SU-DHL-6 (cell line): ENCODE measurements at regions not wholly inside any gene's neighbourhood (a gene's known extent, or its start where the extent isn't known, plus 50 kb on each side); places are given as distances from the start of the nearest gene placed in this dataset.

ENCODE experiments used
- H2AFZ ChIP-seq: fragments of 200-600 bp; sonication (generic); 2 replicates; pipeline ENCODE4 v1.6.1; 2014; ENCODE audit warnings: low read depth, mild to moderate bottlenecking, moderate library complexity, mixed read lengths, antibody characterized with exemption, low read length; ENCODE audit not compliant: severe bottlenecking
- H3F3A ChIP-seq: fragments of 200-600 bp; shearing (Covaris generic); 2 replicates; pipeline ENCODE4 v1.6.0; 2016; ENCODE audit warnings: antibody characterized with exemption, mild to moderate bottlenecking; ENCODE audit not compliant: insufficient read depth
- H3K27ac ChIP-seq: fragments of 200-600 bp; sonication (generic); 2 replicates; pipeline ENCODE4 v1.5.1; 2016; ENCODE audit warnings: low read depth, mild to moderate bottlenecking, low read length, moderate library complexity, mixed read lengths
- H3K27me3 ChIP-seq: fragments of 200-600 bp; sonication (generic), shearing (Covaris generic); 2 replicates; pipeline ENCODE4 v1.6.0; 2014; ENCODE audit warnings: mild to moderate bottlenecking, low read length
- H3K36me3 ChIP-seq: fragments of 200-600 bp; sonication (generic); 2 replicates; pipeline ENCODE4 v1.6.1; 2014; ENCODE audit warnings: mild to moderate bottlenecking, low read length, mixed read lengths
- H3K4me2 ChIP-seq: fragments of 300-600, 200-600 bp; shearing (Covaris generic), sonication (generic); 2 replicates; pipeline ENCODE4 v1.6.0; 2014; ENCODE audit warnings: low read length, low read depth, mild to moderate bottlenecking; ENCODE audit not compliant: poor library complexity, severe bottlenecking
- H3K4me3 ChIP-seq: fragments of 200-600 bp; sonication (generic); 2 replicates; pipeline ENCODE4 v1.5.1; 2014; ENCODE audit warnings: antibody characterized with exemption, low read length, mild to moderate bottlenecking, mixed read lengths; ENCODE audit not compliant: insufficient read depth, poor library complexity, severe bottlenecking
- H3K79me2 ChIP-seq: fragments of 200-600 bp; sonication (generic); 2 replicates; pipeline ENCODE4 v1.6.1; 2014; ENCODE audit warnings: mild to moderate bottlenecking, low read length, moderate library complexity; ENCODE audit not compliant: insufficient read depth
- H3K9ac ChIP-seq: fragments of 200-600 bp; sonication (generic); 2 replicates; pipeline ENCODE4 v1.7.0; 2014; ENCODE audit warnings: mild to moderate bottlenecking, low read length
- H3K9me2 ChIP-seq: fragments of 200-600 bp; sonication (generic); replicated peaks from 2 replicates; pipeline ENCODE4 v1.6.1; 2014; ENCODE audit warnings: low read length; ENCODE audit not compliant: insufficient read depth
- H3K9me3 ChIP-seq: fragments of 200-600 bp; sonication (generic); 2 replicates; pipeline ENCODE4 v1.6.1; 2014; ENCODE audit warnings: low read length, mixed read lengths; ENCODE audit not compliant: insufficient read depth
- H4K20me1 ChIP-seq: fragments of 200-600 bp; sonication (generic); 2 replicates; pipeline ENCODE4 v1.6.1; 2014; ENCODE audit warnings: low read depth, mild to moderate bottlenecking, antibody characterized with exemption, low read length, moderate library complexity, mixed read lengths
- EZH2phosphoT487 ChIP-seq: fragments of 200-600 bp; sonication (generic), shearing (Covaris generic); conservative IDR thresholded peaks from 2 replicates; pipeline ENCODE4 v1.6.1; 2018; ENCODE audit warnings: mild to moderate bottlenecking, antibody characterized with exemption, low read length, moderate library complexity, mixed read lengths
- TF ChIP-seq, protein P1 (sequence below): fragments of 200-600 bp; sonication (generic); IDR thresholded peaks from one replicate; pipeline ENCODE4 v1.5.1; 2017; ENCODE audit warnings: antibody characterized with exemption, mild to moderate bottlenecking, low read length, moderate library complexity; ENCODE audit not compliant: insufficient read depth, poor library complexity, severe bottlenecking

DNA sequence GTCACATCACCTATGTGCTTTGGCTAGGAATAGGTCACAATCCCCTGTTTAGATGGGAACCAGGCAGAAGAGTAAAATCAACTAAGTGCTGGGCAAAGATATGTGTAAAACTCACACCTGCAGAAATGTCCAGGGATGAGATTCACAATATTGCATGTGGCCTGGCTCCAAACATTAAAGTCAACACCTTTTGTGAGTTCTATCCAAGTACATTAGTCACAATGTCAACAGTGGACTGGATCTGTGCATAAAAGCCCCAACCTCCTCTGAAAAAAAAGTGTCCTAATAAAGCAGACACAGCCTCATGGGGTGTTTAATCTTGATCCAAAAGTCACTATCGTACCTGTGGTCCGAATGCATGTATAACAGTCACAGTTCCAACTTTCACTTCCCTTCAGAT, 1990.3 kb downstream of the TP53TG3F start:
- Histone ChIP-seq H3K4me3 (no peak overlapping the region), H3K9ac (no peak overlapping the region), H2AFZ (no peak overlapping the region), H3K79me2 (no peaks in the 10 kb centered on the region), H3K27me3 (no peaks in the 10 kb centered on the region), H3K27ac (no peak overlapping the region), H3K4me2 (no peak overlapping the region), H4K20me1 (no peaks in the 10 kb centered on the region), H3F3A (no peaks in the 10 kb centered on the region), H3K9me2 (no peaks in the 10 kb centered on the region), H3K9me3 (peaks cover 37% of the 10 kb centered on the region; the same call in 1 of the 2 replicates), H3K36me3 (no peaks in the 10 kb centered on the region)
- no peak for TF ChIP-seq EZH2phosphoT487
- TF ChIP-seq, protein P1, sequence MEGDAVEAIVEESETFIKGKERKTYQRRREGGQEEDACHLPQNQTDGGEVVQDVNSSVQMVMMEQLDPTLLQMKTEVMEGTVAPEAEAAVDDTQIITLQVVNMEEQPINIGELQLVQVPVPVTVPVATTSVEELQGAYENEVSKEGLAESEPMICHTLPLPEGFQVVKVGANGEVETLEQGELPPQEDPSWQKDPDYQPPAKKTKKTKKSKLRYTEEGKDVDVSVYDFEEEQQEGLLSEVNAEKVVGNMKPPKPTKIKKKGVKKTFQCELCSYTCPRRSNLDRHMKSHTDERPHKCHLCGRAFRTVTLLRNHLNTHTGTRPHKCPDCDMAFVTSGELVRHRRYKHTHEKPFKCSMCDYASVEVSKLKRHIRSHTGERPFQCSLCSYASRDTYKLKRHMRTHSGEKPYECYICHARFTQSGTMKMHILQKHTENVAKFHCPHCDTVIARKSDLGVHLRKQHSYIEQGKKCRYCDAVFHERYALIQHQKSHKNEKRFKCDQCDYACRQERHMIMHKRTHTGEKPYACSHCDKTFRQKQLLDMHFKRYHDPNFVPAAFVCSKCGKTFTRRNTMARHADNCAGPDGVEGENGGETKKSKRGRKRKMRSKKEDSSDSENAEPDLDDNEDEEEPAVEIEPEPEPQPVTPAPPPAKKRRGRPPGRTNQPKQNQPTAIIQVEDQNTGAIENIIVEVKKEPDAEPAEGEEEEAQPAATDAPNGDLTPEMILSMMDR = no peak

DNA sequence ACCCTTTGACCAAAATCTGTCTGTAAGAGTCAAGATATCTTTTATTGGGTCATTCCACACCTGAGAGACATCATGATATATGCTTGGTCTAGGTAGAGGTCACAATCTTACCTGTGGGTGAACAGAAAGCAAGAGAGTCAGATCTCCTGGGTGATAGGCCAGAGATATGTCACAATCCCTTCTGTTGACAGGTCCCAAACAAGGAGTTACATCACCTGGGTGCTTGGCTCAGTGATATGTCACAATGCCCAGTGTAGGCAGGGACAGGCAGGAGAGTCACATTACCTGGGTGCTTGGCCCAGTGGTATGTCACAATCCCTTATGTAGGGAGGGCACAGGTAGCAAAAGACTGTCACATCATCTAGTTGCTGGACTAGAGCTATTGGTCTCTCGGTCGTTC, 1991.2 kb downstream of the TP53TG3F start:
- H3K9me2 ChIP-seq = no peaks in the 10 kb centered on the region
- H3K9ac ChIP-seq = no peak overlapping the region
- no peaks in the 10 kb centered on the region for H3F3A ChIP-seq
- H3K4me3 ChIP-seq = no peak overlapping the region
- no peak overlapping the region for H3K4me2 ChIP-seq
- H3K36me3 ChIP-seq = no peaks in the 10 kb centered on the region
- peaks cover 36% of the 10 kb centered on the region; the same call in 1 of the 2 replicates for H3K9me3 ChIP-seq
- H2AFZ ChIP-seq = no peak overlapping the region
- TF ChIP-seq, protein P1 = no peak
- no peak for TF ChIP-seq EZH2phosphoT487
- H3K27ac ChIP-seq = no peak overlapping the region
- H3K79me2 ChIP-seq = no peaks in the 10 kb centered on the region
- H4K20me1 ChIP-seq = no peaks in the 10 kb centered on the region
- H3K27me3 ChIP-seq = no peaks in the 10 kb centered on the region

DNA sequence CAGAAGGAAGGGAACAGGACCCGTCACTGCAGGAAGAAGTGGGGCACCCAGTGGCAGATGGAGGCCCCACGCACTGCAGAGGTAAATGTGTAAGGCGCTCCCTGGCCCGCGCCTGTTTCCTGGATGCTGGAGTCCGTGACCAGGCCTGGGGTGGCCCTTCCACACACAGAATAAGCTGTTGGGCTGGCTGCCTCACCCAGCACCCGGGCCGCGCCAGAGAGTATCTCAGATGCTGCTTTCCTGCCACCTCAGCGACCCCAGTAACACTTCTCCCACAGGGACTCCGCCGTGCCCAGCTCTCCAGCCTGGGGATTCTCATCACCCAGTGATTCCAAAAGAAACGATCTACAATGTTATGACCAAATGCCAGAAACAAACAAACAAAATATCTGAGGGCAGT, 1993.1 kb downstream of the TP53TG3F start:
- H3K9me2 ChIP-seq = no peaks in the 10 kb centered on the region
- H3F3A ChIP-seq = no peaks in the 10 kb centered on the region
- H3K27me3 ChIP-seq = no peaks in the 10 kb centered on the region
- no peaks in the 10 kb centered on the region for H3K36me3 ChIP-seq
- H3K4me2 ChIP-seq = no peak overlapping the region
- no peak for TF ChIP-seq EZH2phosphoT487
- TF ChIP-seq, protein P1 = no peak
- no peak overlapping the region for H3K27ac ChIP-seq
- no peaks in the 10 kb centered on the region for H3K79me2 ChIP-seq
- no peak overlapping the region for H2AFZ ChIP-seq
- peaks cover 18% of the 10 kb centered on the region; the same call in 1 of the 2 replicates for H3K9me3 ChIP-seq
- no peaks in the 10 kb centered on the region for H4K20me1 ChIP-seq
- no peak overlapping the region for H3K9ac ChIP-seq
- no peak overlapping the region for H3K4me3 ChIP-seq
